HEK293 (cell line): ENCODE measurements at regions not wholly inside any gene's neighbourhood (a gene's known extent, or its start where the extent isn't known, plus 50 kb on each side); places are given as distances from the start of the nearest gene placed in this dataset.
A peak's percentile ranks its signal among the peaks of the same experiment; 100 is the strongest.

ENCODE experiments used
- CTCF ChIP-seq: fragments of 450-650 bp; formaldehyde crosslinking; IDR thresholded peaks from 2 replicates; pipeline ENCODE4 v1.5.1; 2016; ENCODE audit warnings: missing biosample characterization, missing genetic modification characterization
- GLI2 ChIP-seq: fragments of 450-650 bp; formaldehyde crosslinking; IDR thresholded peaks from 2 replicates; pipeline ENCODE4; 2017; ENCODE audit warnings: missing biosample characterization, missing genetic modification characterization, low read depth, borderline replicate concordance
- KLF17 ChIP-seq: fragments of 450-650 bp; formaldehyde crosslinking; IDR thresholded peaks from 2 replicates; pipeline ENCODE4 v1.5.1; 2016; ENCODE audit warnings: missing biosample characterization, missing genetic modification characterization
- OVOL3 ChIP-seq: fragments of 450-650 bp; formaldehyde crosslinking; IDR thresholded peaks from 2 replicates; pipeline ENCODE4 v1.5.1; 2016; ENCODE audit warnings: missing biosample characterization, missing genetic modification characterization
- PRDM4 ChIP-seq: fragments of 450-650 bp; formaldehyde crosslinking; IDR thresholded peaks from 2 replicates; pipeline ENCODE4 v1.5.1; 2017; ENCODE audit warnings: missing biosample characterization, missing genetic modification characterization
- YY1 ChIP-seq: fragments of 450-650 bp; formaldehyde crosslinking; IDR thresholded peaks from 2 replicates; pipeline ENCODE4 v1.5.1; 2018; ENCODE audit warnings: missing biosample characterization, missing genetic modification characterization
- ZBTB10 ChIP-seq: fragments of 450-650 bp; formaldehyde crosslinking; IDR thresholded peaks from 2 replicates; pipeline ENCODE4 v1.5.1; 2016; ENCODE audit warnings: missing biosample characterization, missing genetic modification characterization
- ZBTB11 ChIP-seq: fragments of 450-650 bp; formaldehyde crosslinking; conservative IDR thresholded peaks from 2 replicates; pipeline ENCODE4 v1.5.1; 2016; ENCODE audit warnings: low read depth, missing biosample characterization, missing genetic modification characterization
- ZBTB7A ChIP-seq: fragments of 450-650 bp; formaldehyde crosslinking; IDR thresholded peaks from 2 replicates; pipeline ENCODE4 v1.5.1; 2016; ENCODE audit warnings: low read depth, missing biosample characterization, missing genetic modification characterization
- ZNF10 ChIP-seq: fragments of 450-650 bp; formaldehyde crosslinking; IDR thresholded peaks from 2 replicates; pipeline ENCODE4 v1.5.1; 2017; ENCODE audit warnings: missing biosample characterization, missing genetic modification characterization
- ZNF138 ChIP-seq: fragments of 450-650 bp; formaldehyde crosslinking; IDR thresholded peaks from 2 replicates; pipeline ENCODE4 v1.5.1; 2016; ENCODE audit warnings: missing biosample characterization, missing genetic modification characterization, borderline replicate concordance
- ZNF146 ChIP-seq: fragments of 450-650 bp; formaldehyde crosslinking; IDR thresholded peaks from 2 replicates; pipeline ENCODE4 v1.5.1; 2016; ENCODE audit warnings: missing biosample characterization, missing genetic modification characterization
- ZNF148 ChIP-seq: fragments of 450-650 bp; formaldehyde crosslinking; IDR thresholded peaks from 2 replicates; pipeline ENCODE4 v1.5.0; 2017; ENCODE audit warnings: missing biosample characterization, missing genetic modification characterization, borderline replicate concordance
- ZNF157 ChIP-seq: fragments of 450-650 bp; formaldehyde crosslinking; IDR thresholded peaks from 2 replicates; pipeline ENCODE4 v1.5.1; 2016; ENCODE audit warnings: missing biosample characterization, missing genetic modification characterization
- ZNF311 ChIP-seq: fragments of 450-650 bp; formaldehyde crosslinking; IDR thresholded peaks from 2 replicates; pipeline ENCODE4 v1.5.1; 2017; ENCODE audit warnings: missing biosample characterization, missing genetic modification characterization, borderline replicate concordance
- ZNF350 ChIP-seq: fragments of 450-650 bp; formaldehyde crosslinking; IDR thresholded peaks from 2 replicates; pipeline ENCODE4 v1.5.0; 2017; ENCODE audit warnings: missing biosample characterization, mild to moderate bottlenecking, missing genetic modification characterization
- ZNF48 ChIP-seq: fragments of 450-650 bp; formaldehyde crosslinking; IDR thresholded peaks from 2 replicates; pipeline ENCODE4 v1.5.1; 2016; ENCODE audit warnings: missing biosample characterization, missing genetic modification characterization
- ZNF521 ChIP-seq: fragments of 450-650 bp; formaldehyde crosslinking; IDR thresholded peaks from 2 replicates; pipeline ENCODE4 v1.5.1; 2017; ENCODE audit warnings: missing biosample characterization, mild to moderate bottlenecking, missing genetic modification characterization
- ZNF530 ChIP-seq: fragments of 450-650 bp; formaldehyde crosslinking; IDR thresholded peaks from 2 replicates; pipeline ENCODE4 v1.5.1; 2016; ENCODE audit warnings: low read depth, missing biosample characterization, missing genetic modification characterization
- ZNF555 ChIP-seq: fragments of 450-650 bp; formaldehyde crosslinking; conservative IDR thresholded peaks from 2 replicates; pipeline ENCODE4 v1.5.1; 2017; ENCODE audit warnings: missing biosample characterization, mild to moderate bottlenecking, missing genetic modification characterization, inconsistent platforms
- ZNF558 ChIP-seq: fragments of 450-650 bp; formaldehyde crosslinking; IDR thresholded peaks from 2 replicates; pipeline ENCODE4 v1.5.1; 2016; ENCODE audit warnings: missing biosample characterization, missing genetic modification characterization
- ZNF670 ChIP-seq: fragments of 450-650 bp; formaldehyde crosslinking; IDR thresholded peaks from 2 replicates; pipeline ENCODE4 v1.5.1; 2016; ENCODE audit warnings: missing biosample characterization, missing genetic modification characterization, low read depth
- ZNF837 ChIP-seq: fragments of 450-650 bp; formaldehyde crosslinking; IDR thresholded peaks from 2 replicates; pipeline ENCODE4 v1.5.1; 2016; ENCODE audit warnings: missing biosample characterization, missing genetic modification characterization
- ZSCAN30 ChIP-seq: fragments of 450-650 bp; IDR thresholded peaks from 2 replicates; pipeline ENCODE4 v1.5.1; 2018; ENCODE audit warnings: missing biosample characterization, mild to moderate bottlenecking, missing genetic modification characterization, moderate library complexity

- no peak for TF ChIP-seq ZBTB10 (tag by site-specific recombination)
- peak; percentile 85 for TF ChIP-seq PRDM4 (tag by site-specific recombination)
- no peak for TF ChIP-seq ZNF146 (tag by site-specific recombination)
- TF ChIP-seq ZNF148 (tag by site-specific recombination), result no peak
- TF ChIP-seq ZNF48 (tag by site-specific recombination), result no peak
- TF ChIP-seq ZNF157 (tag by site-specific recombination), result no peak
- TF ChIP-seq ZNF530, result no peak
- peak; percentile 34; the same call in 1 of the 2 replicates for TF ChIP-seq ZNF558 (tag by site-specific recombination)
- no peak for TF ChIP-seq ZNF837 (tag by site-specific recombination)
- TF ChIP-seq OVOL3 (tag by site-specific recombination), result 0 out of 2 replicates have a peak, but pooled peaks have one; percentile 58
- no peak for TF ChIP-seq KLF17 (tag by site-specific recombination)
- no peak for TF ChIP-seq ZNF350 (tag by site-specific recombination)
- TF ChIP-seq GLI2, result peak; percentile 73; the same call in 1 of the 2 replicates
- TF ChIP-seq ZSCAN30 (tag by site-specific recombination), result no peak
- TF ChIP-seq ZBTB7A (tag by site-specific recombination), result 0 out of 2 replicates have a peak, but pooled peaks have one; percentile 46
- no peak for TF ChIP-seq YY1 (tag by site-specific recombination)
- no peak for TF ChIP-seq ZBTB11
- no peak for TF ChIP-seq ZNF311 (tag by site-specific recombination)
- no peak for TF ChIP-seq ZNF670 (tag by site-specific recombination)
- TF ChIP-seq ZNF138 (tag by site-specific recombination), result no peak
- no peak for TF ChIP-seq ZNF521
- no peak for TF ChIP-seq CTCF (tag by site-specific recombination)
- TF ChIP-seq ZNF10 (tag by site-specific recombination), result no peak; the same call in 1 of the 2 replicates
- no peak for TF ChIP-seq ZNF555 (tag by site-specific recombination)
Observed at GRCh38 chr10:15430969-15431771, 60.1 kb upstream of the FAM171A1 start (continued).
